WTC11 (cell line): ENCODE measurements at regions not wholly inside any gene's neighbourhood (a gene's known extent, or its start where the extent isn't known, plus 50 kb on each side); places are given as distances from the start of the nearest gene placed in this dataset.

Experiments
- CREM ChIP-seq: sonication (generic); formaldehyde crosslinking; IDR thresholded peaks from 2 replicates; pipeline ENCODE4 v1.8.1; 2022; ENCODE audit warnings: mild to moderate bottlenecking, missing genetic modification reagents, moderate library complexity
- CTCF ChIP-seq: fragments of 200-600 bp; IDR thresholded peaks from 2 replicates; pipeline ENCODE4 v1.8.0; 2022; ENCODE audit warnings: antibody characterized with exemption
- EMX1 ChIP-seq: fragments of 250-450 bp; sonication (Bioruptor Pico); IDR thresholded peaks from 2 replicates; pipeline ENCODE4 v1.8.0; 2021; ENCODE audit warnings: mild to moderate bottlenecking
- ETV6 ChIP-seq: sonication (generic); formaldehyde crosslinking; IDR thresholded peaks from 2 replicates; pipeline ENCODE4 v1.8.1; 2022; ENCODE audit warnings: mild to moderate bottlenecking, missing genetic modification reagents
- FOXK1 ChIP-seq: sonication (generic); formaldehyde crosslinking; IDR thresholded peaks from 2 replicates; pipeline ENCODE4 v1.8.0; 2022; ENCODE audit warnings: mild to moderate bottlenecking, moderate library complexity, missing genetic modification reagents
- FOXP1 ChIP-seq: sonication (generic); formaldehyde crosslinking; IDR thresholded peaks from 2 replicates; pipeline ENCODE4 v1.8.0; 2022; ENCODE audit warnings: missing genetic modification reagents, mild to moderate bottlenecking, moderate library complexity, borderline replicate concordance
- HMGXB4 ChIP-seq: sonication (generic); formaldehyde crosslinking; IDR thresholded peaks from 2 replicates; pipeline ENCODE4 v1.8.1; 2023; ENCODE audit warnings: mild to moderate bottlenecking, moderate library complexity, missing genetic modification reagents
- MAX ChIP-seq: sonication (generic); formaldehyde crosslinking; IDR thresholded peaks from 2 replicates; pipeline ENCODE4 v1.8.0; 2022; ENCODE audit warnings: mild to moderate bottlenecking, missing genetic modification reagents
- NFYB ChIP-seq: sonication (generic); formaldehyde crosslinking; conservative IDR thresholded peaks from 2 replicates; pipeline ENCODE4 v1.8.0; 2022; ENCODE audit warnings: low read depth, missing genetic modification reagents
- NR2C2 ChIP-seq: sonication (generic); formaldehyde crosslinking; IDR thresholded peaks from 2 replicates; pipeline ENCODE4 v1.8.0; 2022; ENCODE audit warnings: mild to moderate bottlenecking, missing genetic modification reagents
- TEAD4 ChIP-seq: sonication (generic); formaldehyde crosslinking; IDR thresholded peaks from 2 replicates; pipeline ENCODE4 v1.8.0; 2022; ENCODE audit warnings: mild to moderate bottlenecking, missing genetic modification reagents
- USF2 ChIP-seq: sonication (generic); formaldehyde crosslinking; IDR thresholded peaks from 2 replicates; pipeline ENCODE4 v1.8.1; 2023; ENCODE audit warnings: mild to moderate bottlenecking, missing genetic modification reagents, moderate library complexity
- ZBTB43 ChIP-seq: sonication (generic); formaldehyde crosslinking; IDR thresholded peaks from 2 replicates; pipeline ENCODE4 v1.8.1; 2023; ENCODE audit warnings: mild to moderate bottlenecking, missing genetic modification reagents

- TF ChIP-seq CTCF, result no peak
- no peak for TF ChIP-seq FOXK1 (CRISPR knock-in tag)
- no peak for TF ChIP-seq EMX1 (CRISPR knock-in tag)
- TF ChIP-seq HMGXB4 (CRISPR knock-in tag), result no peak
- no peak for TF ChIP-seq CREM (CRISPR knock-in tag)
- TF ChIP-seq FOXP1 (CRISPR knock-in tag), result no peak
- TF ChIP-seq ZBTB43 (CRISPR knock-in tag), result no peak
- no peak for TF ChIP-seq NR2C2 (CRISPR knock-in tag)
- no peak for TF ChIP-seq MAX (CRISPR knock-in tag)
- no peak for TF ChIP-seq NFYB (CRISPR knock-in tag)
- TF ChIP-seq USF2 (CRISPR knock-in tag), result no peak
- TF ChIP-seq ETV6 (CRISPR knock-in tag), result no peak
- no peak for TF ChIP-seq TEAD4 (CRISPR knock-in tag)
Observed at GRCh38 chr3:159151130-159151529, 349.3 kb downstream of the MFSD1 start.
